Fibroblast of skin of right biceps (primary cell): ENCODE measurements at regions not wholly inside any gene's neighbourhood (a gene's known extent, or its start where the extent isn't known, plus 50 kb on each side); places are given as distances from the start of the nearest gene placed in this dataset.
A peak's percentile ranks its signal among the peaks of the same experiment; 100 is the strongest.
"Not testable (repeated sequence)": the region's sequence is repeated elsewhere in the genome, so short reads cannot be mapped to it uniquely, and the experiment has no call there.

Experiments used
- DNase-seq: peaks from one replicate; pipeline ENCODE4 v3.0.0-alpha.2; 2013

DNA sequence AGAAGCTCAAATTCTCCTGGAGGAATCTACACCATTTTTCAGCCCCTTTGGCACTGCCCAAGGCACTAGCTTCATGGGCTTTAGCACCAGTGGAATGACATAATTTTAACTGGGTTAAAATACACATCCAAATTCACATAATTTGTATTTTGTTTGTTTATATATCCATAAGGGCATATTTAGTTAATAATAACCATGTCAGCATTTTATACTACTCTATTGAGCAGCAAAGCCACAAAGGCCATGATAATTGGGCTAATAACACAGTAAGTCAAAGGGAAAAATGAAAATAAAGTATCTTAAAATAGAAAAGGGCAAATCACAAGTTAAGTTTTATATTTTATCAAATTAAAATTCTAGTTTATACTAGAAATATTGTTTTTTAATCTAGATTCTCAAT is 262.7 kb upstream of the TACR3 start:
- no peak for DNase-seq

DNA sequence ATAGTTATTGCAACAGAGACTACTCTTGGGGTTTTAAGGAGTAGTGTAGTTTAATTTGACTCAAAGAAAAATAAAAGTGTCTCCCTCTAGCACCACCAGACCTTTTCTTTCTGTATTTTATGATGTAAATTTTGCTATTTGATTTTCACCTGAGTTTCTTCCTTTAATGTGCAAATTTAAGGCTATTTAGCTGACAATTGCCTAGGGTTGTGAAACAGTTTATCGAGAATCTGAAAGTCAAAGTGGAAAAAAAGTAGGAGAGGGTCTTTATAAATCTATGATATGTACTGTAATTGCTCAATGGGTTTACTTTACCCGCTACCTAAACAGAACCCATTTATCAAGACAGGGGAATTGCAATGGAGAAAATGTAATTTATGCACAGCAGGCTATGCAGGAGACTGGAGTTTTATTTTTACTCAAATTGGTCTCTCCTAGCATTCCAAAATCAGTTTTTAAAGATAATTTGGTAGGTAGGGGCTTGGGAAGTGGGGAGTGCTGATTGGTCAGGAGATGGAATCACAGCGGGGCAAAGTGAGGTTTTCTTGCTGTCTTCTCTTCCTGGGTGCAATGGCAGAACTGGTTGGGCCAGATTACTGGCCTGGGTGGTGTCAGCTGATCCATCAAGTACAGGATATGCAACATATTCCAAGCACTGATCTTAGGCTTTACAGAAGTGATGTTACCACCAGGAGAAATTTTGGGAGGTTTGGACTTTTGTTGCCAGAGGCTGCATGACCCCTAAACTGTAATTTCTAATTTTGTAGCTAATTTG is 228.6 kb upstream of the TACR3 start:
- no peak for DNase-seq

DNA sequence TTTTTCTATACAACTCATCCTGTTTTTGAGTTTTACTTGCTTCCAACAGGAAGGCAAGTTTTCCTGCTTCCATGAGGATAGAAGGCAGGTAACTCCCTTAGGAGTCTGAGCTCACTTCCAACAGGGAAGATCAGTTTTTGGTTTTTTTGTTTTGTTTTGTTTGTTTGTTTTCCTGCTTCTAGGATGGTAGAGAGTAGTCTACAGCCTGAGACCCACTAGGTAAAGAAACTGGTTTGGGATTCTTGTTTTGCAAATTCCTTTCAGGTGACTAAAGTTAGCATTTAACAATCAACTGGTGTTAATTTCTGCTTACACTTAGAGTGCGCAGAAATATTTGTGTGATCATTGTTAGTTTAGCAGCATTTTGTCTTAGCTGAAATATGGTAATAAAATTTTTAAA is 227.8 kb upstream of the TACR3 start:
- no peak for DNase-seq

DNA sequence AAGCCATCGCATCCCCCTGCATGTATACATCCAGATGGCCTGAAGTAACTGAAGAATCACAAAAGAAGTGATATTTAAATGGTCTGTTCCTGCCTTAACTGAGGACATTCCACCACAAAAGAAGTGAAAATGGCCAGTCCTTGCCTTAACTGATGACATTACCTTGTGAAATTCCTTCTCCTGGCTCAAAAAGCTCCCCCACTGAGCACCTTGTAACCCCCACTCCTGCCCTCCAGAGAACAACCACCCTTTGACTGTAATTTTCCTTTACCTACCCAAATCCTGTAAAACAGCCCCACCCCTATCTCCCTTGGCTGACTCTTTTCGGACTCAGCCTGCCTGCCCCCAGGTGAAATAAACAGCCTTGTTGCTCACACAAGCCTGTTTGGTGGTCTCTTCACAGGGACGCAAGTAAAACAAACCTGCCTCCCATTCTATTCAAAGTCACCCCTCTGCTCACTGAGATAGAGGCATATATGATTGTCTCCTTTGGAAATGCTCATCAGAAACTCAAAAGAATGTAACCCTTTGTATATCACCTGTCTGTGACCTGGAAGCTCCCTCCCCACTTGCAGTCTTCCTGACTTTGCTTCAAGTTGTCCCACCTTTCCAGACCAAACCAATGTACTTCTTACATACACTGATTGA is 227.0 kb upstream of the TACR3 start:
- not testable (repeated sequence) for DNase-seq

DNA sequence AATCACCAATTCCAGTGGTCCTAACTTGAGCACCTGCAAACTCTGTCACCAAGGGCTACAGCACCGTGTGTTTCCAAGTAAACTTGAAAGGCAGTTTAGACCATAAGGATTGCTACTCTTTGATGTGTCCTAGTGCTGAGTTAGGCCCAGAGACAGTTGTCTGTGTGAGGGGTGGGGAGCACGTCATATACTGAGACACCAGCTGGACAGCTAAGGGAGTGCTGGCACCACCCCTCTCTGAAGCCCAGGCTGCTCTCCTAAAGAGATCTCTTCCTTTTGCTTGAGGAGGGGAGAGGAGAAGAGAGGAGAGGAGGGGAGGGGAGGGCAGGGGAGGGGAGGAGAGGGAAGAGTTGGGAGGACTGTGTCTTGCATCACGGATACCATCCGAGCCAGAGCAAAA is 218.7 kb upstream of the TACR3 start:
- no peak for DNase-seq

DNA sequence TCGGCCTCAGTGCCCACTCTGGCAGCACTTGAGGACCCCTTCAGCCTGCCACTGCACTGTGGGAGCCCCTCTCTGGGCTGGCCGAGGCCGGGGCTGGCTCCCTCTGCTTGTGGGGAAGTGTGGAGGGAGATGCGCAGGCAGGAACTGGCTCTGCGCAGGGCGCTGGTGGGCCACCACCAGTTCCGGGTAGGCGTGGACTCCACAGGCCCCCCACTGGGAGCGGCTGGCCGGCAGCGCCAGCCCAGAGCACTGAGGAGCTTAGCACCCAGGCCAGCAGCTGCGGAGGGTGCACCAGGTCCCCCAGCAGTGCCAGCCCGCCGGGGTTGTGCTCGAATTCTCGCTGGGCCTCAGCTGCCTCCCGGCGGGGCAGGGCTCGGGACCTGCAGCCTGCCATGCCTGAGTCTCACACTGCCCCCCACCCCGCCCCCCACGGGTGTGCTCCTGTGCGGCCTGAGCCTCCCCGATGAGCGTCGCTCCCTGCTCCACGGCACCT is 216.9 kb upstream of the TACR3 start:
- DNase-seq, result no peak

DNA sequence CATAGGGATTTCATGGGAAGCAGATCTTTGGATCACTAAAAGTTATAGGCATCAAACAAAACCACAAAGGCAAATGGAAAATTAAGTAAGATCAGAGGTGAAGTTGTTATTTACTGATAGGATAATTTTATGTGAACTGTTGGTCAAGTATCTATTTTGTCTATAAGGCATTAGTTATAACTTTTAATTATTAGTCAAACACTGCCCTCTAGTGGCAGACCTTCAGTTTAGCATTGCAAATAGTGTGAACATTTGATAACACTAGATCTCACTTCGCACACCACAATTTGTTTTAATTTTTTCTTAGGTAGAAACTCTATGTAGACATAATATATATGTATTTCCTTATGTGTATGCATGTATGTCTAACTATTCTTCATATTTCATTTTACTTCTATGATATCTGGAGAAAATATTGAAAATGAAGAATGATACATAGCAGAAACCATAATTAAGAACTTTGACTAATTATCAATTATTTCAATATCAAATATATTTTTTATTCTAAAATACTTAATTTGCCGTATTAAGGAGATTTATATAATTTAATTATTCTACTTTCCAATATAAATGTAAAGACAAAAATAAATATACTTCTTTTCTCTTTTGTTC is 214.5 kb upstream of the TACR3 start:
- DNase-seq, result peak; percentile 44

DNA sequence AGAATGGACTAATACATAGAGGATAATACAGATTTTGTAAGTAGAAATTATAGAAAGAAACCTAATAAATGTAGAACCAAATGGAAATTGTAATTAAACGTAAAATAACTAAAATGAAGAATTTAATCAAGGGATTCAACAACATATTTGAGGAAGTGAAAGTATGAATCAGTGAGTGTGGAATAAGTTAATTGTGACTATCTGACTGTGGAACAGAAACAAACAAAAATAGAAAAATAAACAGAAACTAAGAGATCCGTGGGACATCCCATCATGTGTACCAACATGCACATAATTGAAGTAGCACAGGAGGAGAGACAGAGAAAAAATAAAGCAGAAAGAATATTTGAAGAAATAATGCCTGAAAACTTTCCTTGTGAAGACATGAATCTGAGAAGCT is 208.6 kb upstream of the TACR3 start:
- DNase-seq, result no peak

DNA sequence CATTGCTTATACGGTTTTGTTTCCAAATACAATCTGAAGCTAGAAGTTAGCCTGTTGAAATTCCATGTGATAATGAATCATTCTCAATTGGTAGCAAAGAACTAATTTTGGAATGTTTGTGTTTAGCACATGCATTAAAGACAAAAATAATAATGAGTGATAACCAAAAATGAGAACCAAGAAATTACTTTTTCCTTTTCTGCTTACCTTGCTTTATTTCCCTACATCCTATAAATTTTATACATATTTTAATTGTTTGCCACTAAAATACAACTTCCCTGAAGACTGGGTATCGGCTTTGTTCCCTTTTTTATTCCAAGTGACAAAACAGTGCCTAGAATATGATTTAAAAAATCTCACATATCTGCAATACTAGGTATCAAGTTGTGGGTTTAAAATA is 203.8 kb upstream of the TACR3 start:
- DNase-seq, result no peak

DNA sequence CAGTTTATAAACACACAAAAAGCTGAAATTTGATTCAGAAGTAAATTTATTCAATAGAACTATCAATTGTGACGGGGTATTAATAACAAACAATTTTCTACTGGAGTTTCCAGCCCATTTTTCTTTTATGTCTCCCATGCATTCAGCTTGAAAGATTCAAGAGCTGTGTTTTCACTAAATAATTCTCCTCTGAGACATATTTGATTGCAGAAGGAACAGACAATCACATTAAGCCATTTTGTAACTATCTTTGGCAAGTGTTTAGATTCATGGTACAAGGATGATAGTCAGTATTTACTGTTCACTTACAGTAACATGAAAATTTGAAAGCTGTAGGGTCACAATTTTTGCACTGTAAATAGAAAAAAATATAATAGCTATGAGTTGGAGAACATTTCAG is 198.4 kb upstream of the TACR3 start:
- DNase-seq, result no peak

DNA sequence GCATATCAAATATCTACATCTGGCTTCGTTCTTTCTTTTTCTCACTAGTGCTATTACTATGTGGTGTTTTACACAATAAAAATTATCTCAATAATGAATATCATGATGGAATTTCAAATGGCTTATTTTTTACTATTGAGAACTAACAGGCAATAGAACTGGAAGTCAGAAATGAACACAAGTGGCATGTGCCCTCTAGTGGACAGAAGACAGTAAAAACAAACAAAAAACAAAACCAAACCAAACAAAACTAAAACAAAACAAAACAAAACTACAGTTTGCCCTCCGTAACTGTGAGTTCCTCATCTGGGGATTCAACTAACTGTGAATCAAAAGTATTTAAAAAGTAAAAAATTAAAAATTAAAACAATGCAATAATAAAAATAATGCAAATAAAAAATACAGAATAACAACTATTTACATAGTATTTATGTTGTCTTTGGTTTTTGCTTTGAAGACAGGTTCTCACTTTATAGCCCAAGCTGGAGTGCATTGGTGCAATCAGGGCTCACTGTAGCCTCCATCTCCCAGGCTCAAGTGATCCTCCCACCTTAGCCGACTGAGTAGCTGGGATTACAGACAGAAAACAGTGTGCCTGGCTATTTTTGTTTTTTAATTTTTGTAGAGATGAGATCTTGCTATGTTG is 195.6 kb upstream of the TACR3 start:
- DNase-seq, result peak; percentile 19

DNA sequence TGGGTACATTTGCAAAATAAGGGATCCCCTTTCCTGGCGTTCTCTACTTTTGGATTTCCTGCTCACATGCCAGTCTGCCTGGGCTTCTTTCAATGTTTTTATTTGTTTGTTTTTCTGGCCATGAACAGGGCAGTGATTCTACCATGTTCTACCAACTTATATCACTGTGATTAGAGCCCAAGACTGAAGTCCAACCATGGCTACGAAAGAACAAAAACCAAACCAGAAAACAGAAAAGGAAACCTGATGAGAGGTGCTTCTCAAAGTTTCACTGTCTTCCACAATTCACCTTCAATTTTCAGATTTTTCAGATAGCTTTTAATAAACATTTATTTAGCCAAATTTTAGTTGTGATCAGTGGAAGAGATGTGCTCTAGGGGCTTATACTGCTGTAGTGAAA is 187.6 kb upstream of the TACR3 start:
- DNase-seq, result no peak

DNA sequence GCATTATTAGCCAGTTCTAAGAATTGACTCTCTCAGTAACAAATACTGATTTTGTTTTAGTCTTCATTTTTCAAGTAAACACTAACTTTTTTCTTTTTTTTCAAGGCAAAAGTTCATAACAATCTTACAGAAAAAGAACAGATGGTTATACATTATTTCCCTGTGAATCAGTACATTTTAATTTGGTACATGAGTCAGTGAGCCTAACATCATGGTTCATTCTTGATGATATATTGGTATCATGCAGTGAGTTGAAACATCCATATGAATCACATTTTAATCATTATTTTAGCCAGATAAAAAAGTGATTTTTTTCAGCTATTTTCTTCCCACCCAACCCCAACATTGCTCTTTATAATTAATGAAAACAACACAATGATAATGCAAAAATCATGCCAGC is 184.3 kb upstream of the TACR3 start:
- DNase-seq, result peak; percentile 77

DNA sequence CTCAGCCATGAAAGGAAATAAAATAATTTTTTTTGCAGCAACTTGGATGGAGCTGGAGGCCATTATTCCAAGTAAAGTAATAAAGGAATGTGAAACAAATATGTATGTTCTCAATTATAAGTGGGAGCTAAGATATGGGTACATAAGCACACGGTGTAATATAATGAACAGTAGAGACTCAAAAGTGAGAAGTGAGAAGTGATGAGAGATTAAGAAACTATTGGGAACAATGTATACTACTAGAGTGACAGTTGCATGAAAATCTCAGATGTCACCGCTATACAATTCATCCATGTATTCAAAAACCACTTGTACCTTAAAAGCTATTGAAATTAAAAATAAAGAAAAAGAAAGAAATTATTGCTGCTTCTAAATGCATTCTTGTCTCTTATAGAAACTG is 182.9 kb upstream of the TACR3 start:
- no peak for DNase-seq

DNA sequence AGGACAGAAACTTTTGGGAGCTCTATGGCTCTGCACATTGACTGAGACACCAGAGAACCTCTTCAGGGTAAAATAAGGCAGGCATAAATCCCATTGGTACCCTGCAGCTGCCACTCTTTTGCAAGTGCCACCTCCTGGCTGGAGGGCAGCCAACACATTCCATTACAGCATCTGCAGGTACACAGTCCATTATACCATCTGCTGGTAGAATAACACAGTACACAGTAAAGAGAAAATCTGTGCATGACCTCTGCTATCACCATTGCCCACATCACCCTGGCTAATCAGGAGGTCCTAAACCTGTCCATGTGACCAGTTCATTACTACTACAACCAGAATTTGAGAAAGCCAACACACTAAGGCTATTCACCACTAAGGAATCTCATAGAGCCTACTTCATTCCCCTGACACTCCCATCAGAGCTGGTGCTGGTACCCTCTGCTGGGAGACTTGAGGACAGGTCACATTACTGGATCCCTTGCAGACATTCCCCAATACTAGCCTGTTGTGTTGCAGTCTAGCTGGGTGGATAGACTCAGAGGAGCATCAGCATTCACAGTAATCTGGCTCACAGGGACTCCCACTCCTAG is 176.2 kb upstream of the TACR3 start:
- DNase-seq, result peak; percentile 16

DNA sequence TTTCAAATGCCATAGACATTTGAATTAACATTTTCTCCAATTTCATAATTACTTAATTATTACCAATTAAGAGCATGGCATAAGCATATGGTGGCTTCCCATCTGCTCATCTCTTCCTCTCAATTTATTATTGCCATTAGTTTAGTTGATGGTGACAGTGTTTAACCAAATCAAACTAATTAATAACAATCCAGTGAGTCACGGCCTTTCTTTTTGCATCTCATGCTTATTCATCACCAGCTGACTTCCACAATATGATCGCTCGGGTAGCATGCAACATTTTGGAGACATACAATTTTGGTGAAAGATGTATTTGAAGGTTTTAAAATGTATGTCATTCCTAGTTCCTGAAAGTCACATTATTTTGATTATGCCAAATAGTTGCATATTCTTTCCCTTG is 172.8 kb upstream of the TACR3 start:
- DNase-seq, result peak; percentile 66

DNA sequence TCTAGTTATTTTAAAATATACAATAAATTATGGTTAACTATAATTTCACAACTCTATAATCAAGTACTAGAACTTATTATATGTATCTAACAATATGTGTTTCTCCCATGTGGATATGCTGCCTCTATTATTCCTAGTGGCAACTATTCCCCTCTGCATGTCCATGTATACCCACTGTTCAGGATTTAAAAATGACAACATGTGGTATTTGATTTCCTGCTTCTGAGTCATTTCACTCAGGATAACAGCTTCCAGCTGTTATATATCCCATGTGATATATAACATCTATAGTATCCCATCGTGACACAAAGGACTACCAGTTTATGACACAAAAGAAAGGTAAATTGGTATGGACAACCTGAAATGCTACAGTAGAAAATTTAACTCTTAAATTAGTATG is 167.4 kb upstream of the TACR3 start:
- peak; percentile 74 for DNase-seq

DNA sequence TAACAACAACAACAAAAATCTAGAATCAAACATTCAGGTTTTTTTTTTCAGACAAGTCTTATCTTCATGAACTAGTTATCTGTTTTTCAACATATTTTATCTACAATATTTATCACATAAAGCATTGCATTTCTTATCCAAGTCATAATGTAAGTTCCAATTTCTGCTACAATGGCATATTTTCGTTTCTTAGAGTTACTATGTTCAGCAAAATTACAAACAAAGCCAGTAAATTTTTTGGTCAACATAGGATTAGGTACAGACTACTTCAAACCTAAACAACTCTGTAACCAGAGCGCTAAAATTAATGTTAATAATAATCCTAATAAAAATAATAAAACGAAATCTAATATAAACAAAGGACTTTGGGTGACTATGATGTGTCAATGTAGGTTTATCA is 165.4 kb upstream of the TACR3 start:
- no peak for DNase-seq

DNA sequence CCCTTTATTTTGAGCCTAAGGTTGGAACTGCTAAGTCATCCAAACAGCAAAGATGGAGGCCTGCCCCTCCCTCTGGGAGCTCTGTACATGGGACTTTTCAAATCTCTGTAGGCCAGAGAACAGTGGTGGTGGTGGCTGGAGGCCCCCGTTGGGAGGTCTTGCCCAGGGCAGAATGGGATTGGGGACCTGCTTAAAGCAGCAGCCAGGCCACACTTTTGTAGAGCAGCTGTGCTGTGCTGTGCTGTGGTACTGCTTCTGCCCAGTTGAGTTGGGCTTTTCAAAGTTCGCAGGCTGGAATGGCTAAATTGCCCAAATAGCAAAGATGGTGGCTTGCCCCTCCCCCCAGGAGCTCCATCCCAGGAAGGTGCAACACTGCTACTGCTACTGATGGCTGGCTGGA is 147.5 kb upstream of the TACR3 start:
- DNase-seq, result no peak

DNA sequence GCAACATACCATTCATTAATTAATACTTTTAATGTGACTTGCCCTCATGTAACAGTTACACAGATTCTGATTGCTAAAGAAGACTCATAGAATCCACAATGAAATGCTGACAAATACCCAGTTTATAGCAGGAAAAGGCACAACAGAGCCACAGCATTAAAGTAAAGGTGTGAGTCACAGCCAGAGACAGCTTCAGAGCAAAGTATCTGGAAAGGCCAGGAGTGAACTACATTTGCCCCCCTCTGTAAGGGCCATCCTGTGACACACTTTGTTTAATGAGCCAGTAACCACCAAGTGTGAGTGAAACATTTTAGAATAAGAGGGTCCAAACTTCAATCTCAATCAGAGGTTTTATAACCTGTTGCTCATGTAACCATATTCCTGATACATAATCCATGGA is 133.8 kb upstream of the TACR3 start:
- DNase-seq, result peak; percentile 47

DNA sequence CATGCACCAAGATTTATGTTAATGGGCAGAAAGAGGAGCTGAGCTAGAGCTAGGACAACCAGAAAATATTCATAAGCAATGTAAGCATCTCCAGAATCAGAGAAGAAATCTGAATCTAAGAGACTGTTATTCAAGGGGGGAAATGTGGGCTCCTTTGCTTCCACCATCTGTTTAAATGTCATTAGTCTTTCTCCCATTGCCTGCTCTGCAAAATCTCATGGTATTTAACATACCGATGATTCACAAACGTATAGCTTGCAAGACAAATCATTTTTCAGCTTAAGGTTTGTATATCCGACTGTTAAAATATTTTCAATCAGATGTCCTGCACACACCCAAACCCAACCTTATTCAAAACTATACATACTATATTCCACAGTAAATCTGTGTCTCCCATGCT is 133.4 kb upstream of the TACR3 start:
- peak; percentile 41 for DNase-seq

DNA sequence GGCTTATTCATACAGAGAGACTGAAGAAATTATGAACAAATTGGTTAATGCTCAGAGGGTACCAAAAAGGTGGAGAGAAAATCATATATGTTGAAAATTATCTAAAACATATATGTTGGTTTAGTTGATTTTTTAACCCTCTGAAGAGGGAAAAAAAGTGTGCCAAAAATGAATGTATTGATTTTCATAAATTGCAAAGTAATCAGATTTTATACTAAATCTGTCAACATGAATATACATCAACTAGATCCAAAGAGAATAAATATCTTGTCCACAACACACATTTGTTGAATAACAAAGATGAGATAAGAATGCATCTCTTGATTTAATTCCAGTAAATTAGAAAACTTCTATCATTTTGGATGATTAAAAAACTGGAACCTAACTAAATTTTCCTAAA is 125.3 kb upstream of the TACR3 start:
- DNase-seq, result no peak

DNA sequence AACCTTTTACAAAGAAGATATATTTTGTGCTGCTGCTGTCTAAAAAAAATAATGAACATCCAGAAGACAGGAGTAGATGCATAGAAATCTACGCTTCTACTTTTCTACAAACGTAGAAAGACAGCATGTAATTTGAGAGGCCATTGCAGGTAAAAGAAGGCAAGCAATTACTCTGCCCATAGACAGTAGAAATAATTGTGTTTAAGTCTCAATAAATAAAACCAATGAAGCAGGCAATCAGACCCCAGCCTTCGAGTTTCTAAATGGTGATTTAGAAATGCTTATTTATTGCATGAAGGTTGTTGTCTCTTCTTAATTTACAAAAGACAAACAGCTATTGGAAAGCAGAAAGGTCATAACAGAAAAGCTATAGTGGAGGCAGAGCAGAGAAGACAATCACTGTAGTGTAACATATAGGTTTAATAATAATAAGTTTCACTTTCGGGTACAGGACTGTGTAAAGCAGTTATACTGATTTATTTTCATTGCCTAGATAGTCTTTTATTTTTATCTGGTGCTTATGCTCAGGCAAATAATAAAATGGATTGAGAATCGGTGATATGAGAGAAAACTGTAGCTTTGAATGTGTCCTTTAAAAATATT is 123.0 kb upstream of the TACR3 start:
- no peak for DNase-seq
